SU-DHL-6 (cell line): ENCODE measurements at regions not wholly inside any gene's neighbourhood (a gene's known extent, or its start where the extent isn't known, plus 50 kb on each side); places are given as distances from the start of the nearest gene placed in this dataset.

Source experiments
- H2AFZ ChIP-seq: fragments of 200-600 bp; sonication (generic); 2 replicates; pipeline ENCODE4 v1.6.1; 2014; ENCODE audit warnings: low read depth, mild to moderate bottlenecking, moderate library complexity, mixed read lengths, antibody characterized with exemption, low read length; ENCODE audit not compliant: severe bottlenecking
- H3F3A ChIP-seq: fragments of 200-600 bp; shearing (Covaris generic); 2 replicates; pipeline ENCODE4 v1.6.0; 2016; ENCODE audit warnings: antibody characterized with exemption, mild to moderate bottlenecking; ENCODE audit not compliant: insufficient read depth
- H3K27ac ChIP-seq: fragments of 200-600 bp; sonication (generic); 2 replicates; pipeline ENCODE4 v1.5.1; 2016; ENCODE audit warnings: low read depth, mild to moderate bottlenecking, low read length, moderate library complexity, mixed read lengths
- H3K27me3 ChIP-seq: fragments of 200-600 bp; sonication (generic), shearing (Covaris generic); 2 replicates; pipeline ENCODE4 v1.6.0; 2014; ENCODE audit warnings: mild to moderate bottlenecking, low read length
- H3K36me3 ChIP-seq: fragments of 200-600 bp; sonication (generic); 2 replicates; pipeline ENCODE4 v1.6.1; 2014; ENCODE audit warnings: mild to moderate bottlenecking, low read length, mixed read lengths
- H3K4me2 ChIP-seq: fragments of 300-600, 200-600 bp; shearing (Covaris generic), sonication (generic); 2 replicates; pipeline ENCODE4 v1.6.0; 2014; ENCODE audit warnings: low read length, low read depth, mild to moderate bottlenecking; ENCODE audit not compliant: poor library complexity, severe bottlenecking
- H3K4me3 ChIP-seq: fragments of 200-600 bp; sonication (generic); 2 replicates; pipeline ENCODE4 v1.5.1; 2014; ENCODE audit warnings: antibody characterized with exemption, low read length, mild to moderate bottlenecking, mixed read lengths; ENCODE audit not compliant: insufficient read depth, poor library complexity, severe bottlenecking
- H3K79me2 ChIP-seq: fragments of 200-600 bp; sonication (generic); 2 replicates; pipeline ENCODE4 v1.6.1; 2014; ENCODE audit warnings: mild to moderate bottlenecking, low read length, moderate library complexity; ENCODE audit not compliant: insufficient read depth
- H3K9ac ChIP-seq: fragments of 200-600 bp; sonication (generic); 2 replicates; pipeline ENCODE4 v1.7.0; 2014; ENCODE audit warnings: mild to moderate bottlenecking, low read length
- H3K9me2 ChIP-seq: fragments of 200-600 bp; sonication (generic); replicated peaks from 2 replicates; pipeline ENCODE4 v1.6.1; 2014; ENCODE audit warnings: low read length; ENCODE audit not compliant: insufficient read depth
- H3K9me3 ChIP-seq: fragments of 200-600 bp; sonication (generic); 2 replicates; pipeline ENCODE4 v1.6.1; 2014; ENCODE audit warnings: low read length, mixed read lengths; ENCODE audit not compliant: insufficient read depth
- H4K20me1 ChIP-seq: fragments of 200-600 bp; sonication (generic); 2 replicates; pipeline ENCODE4 v1.6.1; 2014; ENCODE audit warnings: low read depth, mild to moderate bottlenecking, antibody characterized with exemption, low read length, moderate library complexity, mixed read lengths
- EZH2phosphoT487 ChIP-seq: fragments of 200-600 bp; sonication (generic), shearing (Covaris generic); conservative IDR thresholded peaks from 2 replicates; pipeline ENCODE4 v1.6.1; 2018; ENCODE audit warnings: mild to moderate bottlenecking, antibody characterized with exemption, low read length, moderate library complexity, mixed read lengths
- TF ChIP-seq, protein P1 (sequence below): fragments of 200-600 bp; sonication (generic); IDR thresholded peaks from one replicate; pipeline ENCODE4 v1.5.1; 2017; ENCODE audit warnings: antibody characterized with exemption, mild to moderate bottlenecking, low read length, moderate library complexity; ENCODE audit not compliant: insufficient read depth, poor library complexity, severe bottlenecking

DNA sequence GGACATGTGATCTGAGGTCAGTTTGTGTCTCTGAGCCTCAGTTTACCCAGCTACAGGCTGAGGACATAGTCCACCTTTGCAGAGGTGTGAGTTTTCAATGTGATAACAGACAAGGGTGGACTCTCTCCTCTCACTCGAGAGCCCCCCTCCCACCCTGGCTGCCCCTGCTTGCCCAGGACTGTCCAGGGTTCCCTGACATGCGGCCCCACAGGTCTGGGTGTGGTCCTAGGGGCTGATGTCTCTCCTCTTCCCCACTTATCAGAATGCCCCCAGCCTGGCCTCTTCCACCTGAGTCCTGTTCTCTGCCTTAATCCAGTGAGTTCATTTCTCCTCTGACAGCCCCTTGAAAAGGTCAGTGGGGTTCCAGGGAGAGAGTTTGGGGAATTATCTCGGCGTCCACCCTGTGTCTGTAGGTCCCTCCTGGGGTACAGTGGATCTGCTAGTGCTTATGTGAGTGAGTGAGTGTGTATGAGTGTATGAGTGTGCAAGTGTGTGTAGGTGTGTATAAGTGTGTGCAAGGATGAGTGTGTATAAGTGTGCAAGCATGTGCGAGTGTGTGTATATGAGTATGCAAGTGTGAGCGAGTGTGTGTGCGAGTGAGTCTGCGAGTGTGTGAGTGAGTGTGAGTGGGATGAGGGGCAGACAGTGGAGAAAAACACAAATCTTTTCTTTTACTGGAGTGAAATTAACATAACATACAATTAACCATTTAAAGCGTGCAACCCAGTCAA lies 175.0 kb downstream of the IRF8 start:
- no peak for TF ChIP-seq EZH2phosphoT487
- Histone ChIP-seq H3K27me3 (no peaks in the 10 kb centered on the region), H3K9me2 (no peaks in the 10 kb centered on the region), H3K79me2 (no peaks in the 10 kb centered on the region), H3K4me2 (no peak overlapping the region), H4K20me1 (no peaks in the 10 kb centered on the region), H2AFZ (no peak overlapping the region), H3K9me3 (no peaks in the 10 kb centered on the region), H3K4me3 (no peak overlapping the region), H3K9ac (no peak overlapping the region), H3F3A (no peaks in the 10 kb centered on the region), H3K36me3 (no peaks in the 10 kb centered on the region), H3K27ac (no peak overlapping the region)

DNA sequence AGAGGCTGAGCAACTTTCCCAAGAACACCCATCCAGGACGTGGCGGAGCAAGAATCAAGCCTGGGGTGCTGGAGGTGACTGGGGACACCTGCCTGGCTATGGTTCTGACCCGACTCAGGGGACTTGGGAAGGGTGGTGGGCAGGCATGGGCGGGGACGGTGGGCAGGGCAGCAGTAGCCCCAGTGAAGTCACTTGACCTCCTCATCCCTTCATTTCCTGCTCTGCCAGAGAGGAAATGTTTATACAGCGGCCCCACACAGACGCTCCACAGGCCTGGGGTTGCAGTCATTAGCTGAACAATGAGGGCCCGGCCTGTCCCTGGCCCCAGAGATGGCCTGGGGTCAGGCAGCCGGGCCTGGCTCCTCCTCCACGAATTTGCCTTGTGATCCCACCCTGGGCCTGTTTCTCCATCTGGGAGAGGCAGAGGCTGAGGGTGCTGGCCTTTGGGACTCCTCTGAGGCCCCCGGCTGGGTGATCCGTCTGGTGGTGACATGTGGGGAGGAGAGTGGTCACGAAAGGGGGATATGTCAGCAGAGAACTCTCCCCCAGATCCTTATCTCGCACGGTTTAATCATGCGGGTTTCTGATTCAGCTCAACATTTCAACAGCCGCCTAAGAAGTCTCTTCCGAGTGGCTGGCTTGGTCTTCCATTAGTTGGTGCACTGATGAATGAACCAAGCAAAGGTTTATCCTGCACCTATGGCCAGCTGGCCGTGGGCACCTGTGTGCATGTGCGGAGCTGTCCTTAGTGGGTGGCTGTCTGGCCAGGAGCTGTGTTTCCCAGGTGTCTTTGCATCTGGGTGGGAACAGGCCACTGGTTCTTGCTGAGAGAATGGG lies 175.9 kb downstream of the IRF8 start:
- H2AFZ ChIP-seq = no peak overlapping the region
- no peaks in the 10 kb centered on the region for H3K9me3 ChIP-seq
- TF ChIP-seq EZH2phosphoT487 = no peak
- TF ChIP-seq, protein P1, sequence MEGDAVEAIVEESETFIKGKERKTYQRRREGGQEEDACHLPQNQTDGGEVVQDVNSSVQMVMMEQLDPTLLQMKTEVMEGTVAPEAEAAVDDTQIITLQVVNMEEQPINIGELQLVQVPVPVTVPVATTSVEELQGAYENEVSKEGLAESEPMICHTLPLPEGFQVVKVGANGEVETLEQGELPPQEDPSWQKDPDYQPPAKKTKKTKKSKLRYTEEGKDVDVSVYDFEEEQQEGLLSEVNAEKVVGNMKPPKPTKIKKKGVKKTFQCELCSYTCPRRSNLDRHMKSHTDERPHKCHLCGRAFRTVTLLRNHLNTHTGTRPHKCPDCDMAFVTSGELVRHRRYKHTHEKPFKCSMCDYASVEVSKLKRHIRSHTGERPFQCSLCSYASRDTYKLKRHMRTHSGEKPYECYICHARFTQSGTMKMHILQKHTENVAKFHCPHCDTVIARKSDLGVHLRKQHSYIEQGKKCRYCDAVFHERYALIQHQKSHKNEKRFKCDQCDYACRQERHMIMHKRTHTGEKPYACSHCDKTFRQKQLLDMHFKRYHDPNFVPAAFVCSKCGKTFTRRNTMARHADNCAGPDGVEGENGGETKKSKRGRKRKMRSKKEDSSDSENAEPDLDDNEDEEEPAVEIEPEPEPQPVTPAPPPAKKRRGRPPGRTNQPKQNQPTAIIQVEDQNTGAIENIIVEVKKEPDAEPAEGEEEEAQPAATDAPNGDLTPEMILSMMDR = no peak
- H3K79me2 ChIP-seq = no peaks in the 10 kb centered on the region
- no peaks in the 10 kb centered on the region for H3K9me2 ChIP-seq
- H3K4me3 ChIP-seq = no peak overlapping the region
- H3K27ac ChIP-seq = no peak overlapping the region
- H4K20me1 ChIP-seq = no peaks in the 10 kb centered on the region
- H3F3A ChIP-seq = no peaks in the 10 kb centered on the region
- no peak overlapping the region for H3K9ac ChIP-seq
- no peaks in the 10 kb centered on the region for H3K27me3 ChIP-seq
- no peak overlapping the region for H3K4me2 ChIP-seq
- no peaks in the 10 kb centered on the region for H3K36me3 ChIP-seq

DNA sequence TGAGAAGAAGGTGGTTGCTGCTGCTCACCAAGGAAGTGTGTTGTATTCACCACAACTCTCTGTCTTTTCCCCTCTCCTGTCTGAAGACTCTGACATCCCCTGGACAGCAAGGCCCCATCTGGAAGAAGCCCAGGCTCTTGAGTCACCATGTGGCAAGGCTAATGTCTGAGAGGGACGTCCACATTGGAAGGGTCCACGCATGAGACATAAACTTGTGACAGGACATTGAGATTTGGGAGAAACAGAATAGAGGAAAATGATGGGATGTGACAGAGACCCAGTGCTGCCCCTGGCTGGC lies 176.5 kb downstream of the IRF8 start:
- H4K20me1 ChIP-seq = no peaks in the 10 kb centered on the region
- no peak overlapping the region for H3K27ac ChIP-seq
- no peak overlapping the region for H3K4me2 ChIP-seq
- H3K79me2 ChIP-seq = no peaks in the 10 kb centered on the region
- no peak overlapping the region for H3K9ac ChIP-seq
- no peak overlapping the region for H2AFZ ChIP-seq
- no peak for TF ChIP-seq EZH2phosphoT487
- TF ChIP-seq, protein P1 = no peak
- no peaks in the 10 kb centered on the region for H3F3A ChIP-seq
- H3K36me3 ChIP-seq = no peaks in the 10 kb centered on the region
- no peak overlapping the region for H3K4me3 ChIP-seq
- H3K9me2 ChIP-seq = no peaks in the 10 kb centered on the region
- H3K27me3 ChIP-seq = no peaks in the 10 kb centered on the region
- no peaks in the 10 kb centered on the region for H3K9me3 ChIP-seq

DNA sequence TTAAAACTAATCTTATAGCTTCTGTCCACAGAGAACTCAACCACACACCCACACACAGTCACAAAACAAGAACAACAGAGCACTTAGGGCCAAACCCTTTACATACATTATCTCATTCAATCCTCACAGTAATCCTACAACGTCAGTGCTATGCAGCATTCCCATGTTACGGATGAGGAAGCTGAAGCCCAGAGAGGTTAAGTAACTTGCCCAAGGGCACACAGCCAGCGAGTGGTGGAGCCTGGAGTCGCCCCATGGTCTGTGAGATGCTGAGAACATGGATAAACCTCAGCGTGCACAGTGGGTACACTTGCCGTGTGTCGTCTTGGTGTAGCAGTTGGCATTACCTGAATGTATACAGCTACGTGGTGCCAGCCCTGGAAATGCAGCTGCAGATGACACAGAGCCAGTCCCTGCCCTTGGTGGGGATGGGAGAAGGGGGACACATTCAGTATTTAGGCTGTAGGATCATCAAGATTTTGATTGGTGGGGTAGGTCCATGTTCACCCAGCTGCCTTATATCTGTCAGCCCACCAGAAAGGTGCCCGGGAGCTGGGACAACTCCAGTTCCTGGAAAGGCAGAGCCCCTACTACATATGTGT lies 177.0 kb downstream of the IRF8 start:
- Histone ChIP-seq H2AFZ (no peak overlapping the region), H3K4me3 (no peak overlapping the region), H3K79me2 (no peaks in the 10 kb centered on the region), H4K20me1 (no peaks in the 10 kb centered on the region), H3K27me3 (no peaks in the 10 kb centered on the region), H3K9ac (no peak overlapping the region), H3K9me2 (no peaks in the 10 kb centered on the region), H3F3A (no peaks in the 10 kb centered on the region), H3K9me3 (no peaks in the 10 kb centered on the region), H3K27ac (no peak overlapping the region), H3K36me3 (no peaks in the 10 kb centered on the region), H3K4me2 (no peak overlapping the region)
- TF ChIP-seq, protein P1 = no peak
- no peak for TF ChIP-seq EZH2phosphoT487
